Karpas-422 (cell line): ENCODE measurements at regions not wholly inside any gene's neighbourhood (a gene's known extent, or its start where the extent isn't known, plus 50 kb on each side); places are given as distances from the start of the nearest gene placed in this dataset.

Experiments
- DNase-seq: peaks from one replicate; pipeline ENCODE4 v3.0.0-alpha.2; 2015
- H2AFZ ChIP-seq: fragments of 200-600 bp; sonication (generic); 2 replicates; pipeline ENCODE4 v1.6.1; 2014; ENCODE audit warnings: antibody characterized with exemption, low read length, mixed read lengths
- H3K27ac ChIP-seq: fragments of 200-600 bp; sonication (generic); 2 replicates; pipeline ENCODE4 v1.5.1; 2014; ENCODE audit warnings: mild to moderate bottlenecking, low read length, moderate library complexity
- H3K27me3 ChIP-seq: fragments of 200-600 bp; sonication (generic); 2 replicates; pipeline ENCODE4 v1.6.1; 2014; ENCODE audit warnings: low read length, mixed read lengths
- H3K36me3 ChIP-seq: fragments of 200-600 bp; sonication (generic); 2 replicates; pipeline ENCODE4 v1.6.1; 2014; ENCODE audit warnings: low read length, mixed read lengths; ENCODE audit not compliant: insufficient read depth
- H3K4me1 ChIP-seq: fragments of 200-600 bp; sonication (generic); 2 replicates; pipeline ENCODE4 v1.6.1; 2014; ENCODE audit warnings: mild to moderate bottlenecking, low read length, mixed read lengths
- H3K4me2 ChIP-seq: fragments of 200-600 bp; sonication (generic); 2 replicates; pipeline ENCODE4 v1.6.1; 2014; ENCODE audit warnings: low read length, low read depth, mild to moderate bottlenecking; ENCODE audit not compliant: poor library complexity, severe bottlenecking
- H3K4me3 ChIP-seq: fragments of 200-600 bp; sonication (generic); 2 replicates; pipeline ENCODE4 v1.5.1; 2014; ENCODE audit warnings: mild to moderate bottlenecking, antibody characterized with exemption, low read length, mixed read lengths
- H3K79me2 ChIP-seq: fragments of 200-600 bp; sonication (generic); 2 replicates; pipeline ENCODE4 v1.6.1; 2014; ENCODE audit warnings: mild to moderate bottlenecking, low read length, mixed read lengths
- H3K9ac ChIP-seq: fragments of 200-600 bp; sonication (generic); 2 replicates; pipeline ENCODE4 v1.6.0; 2014; ENCODE audit warnings: low read length
- H3K9me2 ChIP-seq: fragments of 200-600 bp; sonication (generic), shearing (Covaris generic); replicated peaks from 2 replicates; pipeline ENCODE4 v1.6.0; 2014; ENCODE audit warnings: mild to moderate bottlenecking, low read length, moderate library complexity; ENCODE audit not compliant: insufficient read depth
- H3K9me3 ChIP-seq: fragments of 300-700, 200-600 bp; sonication (generic); 2 replicates; pipeline ENCODE4 v1.6.1; 2014; ENCODE audit warnings: low read length, mixed read lengths
- H4K20me1 ChIP-seq: fragments of 200-600 bp; sonication (generic); 2 replicates; pipeline ENCODE4 v1.6.1; 2014; ENCODE audit warnings: mild to moderate bottlenecking, antibody characterized with exemption, low read length, low read depth; ENCODE audit not compliant: insufficient read depth

DNA sequence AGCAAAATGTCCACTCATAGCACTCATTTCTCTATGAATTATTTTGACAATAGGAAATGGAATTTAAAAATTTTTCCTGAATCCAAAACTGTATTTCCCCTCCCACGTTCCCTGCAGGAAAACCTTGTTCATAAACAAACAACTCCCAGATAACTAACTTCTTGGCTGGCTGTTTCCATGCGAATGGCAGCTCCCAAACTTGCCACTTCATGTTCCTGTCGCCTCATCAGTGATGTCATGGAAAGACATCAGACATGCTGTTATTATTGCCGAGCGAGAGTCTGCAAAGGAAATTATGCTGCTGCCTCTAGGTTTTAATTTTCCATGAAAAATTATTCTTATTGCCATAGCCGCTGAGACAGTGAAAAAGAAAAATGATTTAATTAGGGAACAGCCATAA, 117.0 kb upstream of the RIOK3 start:
- Histone ChIP-seq H3K9ac (no peak overlapping the region), H3K9me3 (no peaks in the 10 kb centered on the region), H3K4me2 (no peak overlapping the region), H3K9me2 (no peaks in the 10 kb centered on the region), H3K36me3 (no peaks in the 10 kb centered on the region), H2AFZ (no peak overlapping the region), H3K4me1 (peaks cover 15% of the 10 kb centered on the region), H3K27me3 (no peaks in the 10 kb centered on the region), H3K27ac (no peak overlapping the region), H3K4me3 (no peak overlapping the region), H3K79me2 (no peaks in the 10 kb centered on the region), H4K20me1 (peaks cover 16% of the 10 kb centered on the region)
- no peak for DNase-seq

DNA sequence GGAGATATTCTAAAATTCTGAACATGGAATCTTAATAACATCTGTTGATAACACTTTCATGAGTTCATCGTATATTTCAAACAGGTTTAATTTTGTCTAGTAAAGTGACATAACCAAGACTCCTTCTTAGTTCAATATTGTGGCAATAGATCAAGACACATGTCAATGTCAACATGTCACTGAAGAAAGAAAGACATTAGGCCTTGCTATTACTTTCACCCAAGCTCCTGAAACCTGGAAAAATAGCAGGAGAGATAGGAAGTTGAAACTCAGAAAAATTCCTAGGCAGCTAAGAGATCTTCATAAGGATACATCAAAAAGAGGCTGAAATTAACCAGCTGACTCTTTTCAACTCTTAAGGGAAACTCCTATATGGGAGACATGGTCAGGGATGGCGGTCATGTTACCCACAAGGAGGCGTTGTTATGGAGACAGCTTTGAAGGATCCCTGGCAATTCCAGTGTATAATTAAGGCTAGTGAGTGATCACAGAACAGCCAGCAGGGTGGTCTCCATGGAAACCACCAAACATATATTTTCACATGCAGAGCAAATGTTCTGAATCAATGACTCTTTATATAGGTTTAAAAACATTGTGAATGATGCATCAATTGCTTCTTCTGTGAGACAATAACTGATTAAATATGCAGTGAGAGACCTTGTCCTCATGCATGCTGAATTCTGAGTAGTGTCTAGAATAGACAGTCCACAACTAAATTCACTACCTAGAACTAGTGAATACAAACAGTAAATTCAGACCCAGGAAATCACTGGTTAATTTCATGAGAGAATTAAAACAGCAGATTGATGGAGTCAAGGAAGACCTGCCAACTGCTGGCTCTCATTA, 115.3 kb upstream of the RIOK3 start:
- Histone ChIP-seq H3K4me3 (no peak overlapping the region), H3K79me2 (no peaks in the 10 kb centered on the region), H3K4me1 (peaks cover 12% of the 10 kb centered on the region), H3K36me3 (no peaks in the 10 kb centered on the region), H2AFZ (no peak overlapping the region), H3K27me3 (no peaks in the 10 kb centered on the region), H3K27ac (no peak overlapping the region), H3K4me2 (no peak overlapping the region), H4K20me1 (peaks cover 7% of the 10 kb centered on the region), H3K9me2 (no peaks in the 10 kb centered on the region), H3K9me3 (no peaks in the 10 kb centered on the region), H3K9ac (no peak overlapping the region)
- no peak for DNase-seq

DNA sequence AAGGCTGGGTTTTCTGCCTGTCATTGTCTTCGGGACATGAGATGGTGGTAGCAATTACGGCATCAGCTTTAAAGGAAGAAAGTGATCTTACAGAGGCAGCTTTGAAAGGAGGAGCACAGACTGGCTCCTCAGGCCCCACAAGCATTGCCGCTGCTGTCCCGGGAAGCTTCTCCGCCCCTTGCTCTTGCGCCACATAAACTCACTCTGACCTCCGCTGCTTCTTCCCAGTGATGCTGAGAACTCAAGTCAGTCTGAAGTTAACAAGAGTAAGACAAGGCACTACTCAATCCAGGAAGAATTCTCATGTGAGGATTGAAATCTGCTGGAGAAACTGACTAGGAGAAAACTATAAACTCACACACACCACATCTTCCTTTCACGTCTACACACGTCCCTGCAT, 112.4 kb upstream of the RIOK3 start:
- no peaks in the 10 kb centered on the region for H3K27me3 ChIP-seq

DNA sequence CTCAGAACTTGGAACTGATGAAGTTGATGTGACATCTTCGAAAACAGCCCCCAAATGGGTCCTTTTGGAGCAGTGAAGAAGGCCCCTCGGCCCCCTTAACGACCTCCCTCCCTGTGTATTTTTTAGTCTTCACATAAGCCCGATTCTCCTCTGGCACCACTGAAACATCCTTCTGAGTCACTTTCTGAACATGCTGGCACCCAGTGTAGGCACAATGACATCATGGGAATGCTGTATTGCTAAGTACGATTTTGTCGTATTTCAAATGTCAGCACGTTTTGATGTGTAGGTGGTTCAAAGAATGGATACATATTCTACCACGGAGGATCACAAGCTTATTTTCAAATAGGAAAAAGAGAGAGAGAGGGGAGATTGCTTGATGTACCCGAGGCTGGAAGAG, 111.7 kb upstream of the RIOK3 start:
- no peak overlapping the region for H3K4me3 ChIP-seq
- no peaks in the 10 kb centered on the region for H3K36me3 ChIP-seq
- H3K27ac ChIP-seq, result no peak overlapping the region
- H3K9me2 ChIP-seq, result no peaks in the 10 kb centered on the region
- no peaks in the 10 kb centered on the region for H3K79me2 ChIP-seq
- H2AFZ ChIP-seq, result no peak overlapping the region
- no peaks in the 10 kb centered on the region for H4K20me1 ChIP-seq
- no peaks in the 10 kb centered on the region for H3K4me1 ChIP-seq
- no peak for DNase-seq
- no peaks in the 10 kb centered on the region for H3K9me3 ChIP-seq
- no peak overlapping the region for H3K9ac ChIP-seq
- no peak overlapping the region for H3K4me2 ChIP-seq
- no peaks in the 10 kb centered on the region for H3K27me3 ChIP-seq

More for the DNA sequence above, 112.4 kb upstream of the RIOK3 start:
- Histone ChIP-seq H3K4me1 (no peaks in the 10 kb centered on the region), H4K20me1 (peaks cover under 1% of the 10 kb centered on the region; the same call in 1 of the 2 replicates), H3K27ac (no peak overlapping the region), H3K79me2 (no peaks in the 10 kb centered on the region), H3K9me2 (no peaks in the 10 kb centered on the region), H3K36me3 (no peaks in the 10 kb centered on the region), H2AFZ (no peak overlapping the region), H3K4me2 (no peak overlapping the region), H3K9ac (no peak overlapping the region), H3K4me3 (no peak overlapping the region), H3K9me3 (no peaks in the 10 kb centered on the region)
- no peak for DNase-seq

DNA sequence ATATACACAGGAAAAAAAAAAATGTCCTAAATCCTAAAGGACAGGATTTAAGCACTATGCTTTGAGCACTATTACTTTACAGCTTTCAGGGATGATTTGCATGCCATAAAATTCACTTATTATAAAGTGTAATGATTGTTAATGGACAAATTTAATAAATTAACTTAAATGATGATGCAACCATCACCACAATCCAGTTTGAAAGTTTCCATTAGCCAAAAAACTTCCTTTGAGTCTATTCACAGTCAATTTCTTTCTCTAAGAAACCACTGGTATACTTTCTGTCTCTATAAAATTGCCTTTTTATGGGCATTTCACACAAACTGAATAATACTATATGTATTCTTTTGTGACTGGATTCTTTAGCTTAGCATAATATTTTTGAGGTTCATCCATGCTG, 111.1 kb upstream of the RIOK3 start:
- H4K20me1 ChIP-seq, result no peaks in the 10 kb centered on the region
- H3K36me3 ChIP-seq, result no peaks in the 10 kb centered on the region
- no peak for DNase-seq
- H3K9me2 ChIP-seq, result no peaks in the 10 kb centered on the region
- no peak overlapping the region for H3K4me3 ChIP-seq
- no peak overlapping the region for H3K27ac ChIP-seq
- H2AFZ ChIP-seq, result no peak overlapping the region
- H3K79me2 ChIP-seq, result no peaks in the 10 kb centered on the region
- H3K9ac ChIP-seq, result no peak overlapping the region
- no peak overlapping the region for H3K4me2 ChIP-seq
- no peaks in the 10 kb centered on the region for H3K4me1 ChIP-seq
- H3K27me3 ChIP-seq, result no peaks in the 10 kb centered on the region
- H3K9me3 ChIP-seq, result no peaks in the 10 kb centered on the region

DNA sequence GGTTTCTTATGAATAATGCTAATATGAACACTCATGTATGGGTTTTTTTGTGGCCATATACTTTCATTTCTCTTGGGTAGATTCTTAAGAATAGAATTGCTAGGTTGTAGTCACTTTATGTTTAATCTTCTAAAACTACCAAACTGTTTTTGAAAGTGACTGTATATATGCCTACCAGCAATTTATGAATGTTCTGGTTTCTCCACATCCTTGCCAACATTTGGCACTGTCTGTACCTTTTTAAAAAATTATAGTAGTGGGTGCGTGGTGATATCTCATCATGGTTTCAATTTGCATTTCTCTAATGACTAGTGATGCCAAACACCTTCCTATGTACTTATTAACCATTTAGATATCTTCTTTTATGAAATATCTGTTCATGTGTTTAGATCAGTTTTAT, 110.6 kb upstream of the RIOK3 start:
- Histone ChIP-seq H3K27me3 (no peaks in the 10 kb centered on the region), H3K9me3 (no peaks in the 10 kb centered on the region)
- no peak for DNase-seq

DNA sequence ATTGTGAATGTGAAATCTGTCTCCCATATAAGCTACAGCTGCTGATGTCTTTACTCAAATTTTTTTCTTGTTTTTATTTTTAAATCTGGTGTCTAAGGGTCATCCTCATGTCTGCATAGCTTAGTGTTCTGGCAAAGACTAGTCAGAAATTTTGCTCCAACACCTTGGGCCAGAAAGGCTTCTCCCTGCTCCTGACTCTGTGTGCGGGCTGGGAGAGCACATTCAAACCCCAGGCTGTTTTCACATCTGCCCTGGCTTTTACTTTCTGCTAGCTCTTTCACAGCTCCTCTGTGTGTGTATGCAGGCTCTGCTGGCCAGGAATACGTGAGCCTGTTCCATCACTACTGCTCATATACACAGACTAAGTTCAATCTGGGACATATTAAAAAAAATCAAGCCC, 102.9 kb upstream of the RIOK3 start:
- Histone ChIP-seq H3K36me3 (peaks cover 24% of the 10 kb centered on the region), H3K4me2 (no peak overlapping the region)

More for the DNA sequence above, 110.6 kb upstream of the RIOK3 start:
- Histone ChIP-seq H3K4me1 (no peaks in the 10 kb centered on the region), H3K79me2 (no peaks in the 10 kb centered on the region), H3K9me2 (no peaks in the 10 kb centered on the region), H3K4me2 (no peak overlapping the region), H3K4me3 (no peak overlapping the region), H2AFZ (no peak overlapping the region), H3K36me3 (no peaks in the 10 kb centered on the region), H3K27ac (no peak overlapping the region), H3K9ac (no peak overlapping the region), H4K20me1 (no peaks in the 10 kb centered on the region)

DNA sequence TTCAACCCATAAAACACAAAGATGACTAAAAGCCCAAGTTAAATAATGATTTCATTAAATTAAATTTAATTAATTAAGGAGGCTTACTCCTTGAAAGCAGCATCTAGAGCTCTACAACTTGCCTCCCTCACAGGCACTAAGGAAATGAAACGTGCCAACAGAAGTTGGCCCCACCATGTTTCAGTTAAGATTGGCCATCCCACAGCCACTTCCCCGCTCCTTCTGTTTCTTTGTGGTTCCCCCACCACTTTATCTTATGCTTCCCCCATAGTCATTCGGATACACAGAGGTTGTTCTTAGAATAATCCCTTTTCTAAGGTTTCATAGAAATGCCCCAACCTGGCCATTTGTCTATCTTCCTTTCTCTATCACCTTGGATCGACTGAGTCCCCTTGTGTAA, 101.6 kb upstream of the RIOK3 start:
- Histone ChIP-seq H3K4me3 (no peak overlapping the region), H2AFZ (no peak overlapping the region), H3K9me3 (peaks cover 3% of the 10 kb centered on the region; the same call in 1 of the 2 replicates), H3K4me1 (peaks cover 27% of the 10 kb centered on the region), H4K20me1 (no peaks in the 10 kb centered on the region; the same call in 1 of the 2 replicates), H3K27me3 (no peaks in the 10 kb centered on the region), H3K27ac (no peak overlapping the region), H3K79me2 (no peaks in the 10 kb centered on the region), H3K4me2 (no peak overlapping the region), H3K9ac (no peak overlapping the region), H3K9me2 (no peaks in the 10 kb centered on the region), H3K36me3 (peaks cover 24% of the 10 kb centered on the region)
- no peak for DNase-seq

More for the DNA sequence above, 102.9 kb upstream of the RIOK3 start:
- no peak overlapping the region for H2AFZ ChIP-seq
- no peak overlapping the region for H3K9ac ChIP-seq
- peaks cover 3% of the 10 kb centered on the region; the same call in 1 of the 2 replicates for H3K9me3 ChIP-seq
- H3K4me1 ChIP-seq, result peaks cover 27% of the 10 kb centered on the region
- H3K27me3 ChIP-seq, result no peaks in the 10 kb centered on the region
- H3K79me2 ChIP-seq, result no peaks in the 10 kb centered on the region
- H3K9me2 ChIP-seq, result no peaks in the 10 kb centered on the region
- no peak overlapping the region for H3K4me3 ChIP-seq
- no peaks in the 10 kb centered on the region; the same call in 1 of the 2 replicates for H4K20me1 ChIP-seq
- no peak overlapping the region for H3K27ac ChIP-seq
- no peak for DNase-seq
